HG02938 (cell line): ENCODE measurements at regions not wholly inside any gene's neighbourhood (a gene's known extent, or its start where the extent isn't known, plus 50 kb on each side); places are given as distances from the start of the nearest gene placed in this dataset.
A peak's percentile ranks its signal among the peaks of the same experiment; 100 is the strongest.

ENCODE experiments used
- ATAC-seq: cut with Tn5 transposase; IDR thresholded peaks from one replicate; pipeline ENCODE4 v1.9.1; 2021; ENCODE audit warnings: mild to moderate bottlenecking, moderate library complexity; ENCODE audit not compliant: unreplicated experiment

- ATAC-seq = no peak
These were observed 227.4 kb upstream of the CHST9 start for GRCh38 chr18:27412556-27412955.

GRCh38 chr18:27411911-27412310, 226.8 kb upstream of the CHST9 start:
- no peak for ATAC-seq

DNA sequence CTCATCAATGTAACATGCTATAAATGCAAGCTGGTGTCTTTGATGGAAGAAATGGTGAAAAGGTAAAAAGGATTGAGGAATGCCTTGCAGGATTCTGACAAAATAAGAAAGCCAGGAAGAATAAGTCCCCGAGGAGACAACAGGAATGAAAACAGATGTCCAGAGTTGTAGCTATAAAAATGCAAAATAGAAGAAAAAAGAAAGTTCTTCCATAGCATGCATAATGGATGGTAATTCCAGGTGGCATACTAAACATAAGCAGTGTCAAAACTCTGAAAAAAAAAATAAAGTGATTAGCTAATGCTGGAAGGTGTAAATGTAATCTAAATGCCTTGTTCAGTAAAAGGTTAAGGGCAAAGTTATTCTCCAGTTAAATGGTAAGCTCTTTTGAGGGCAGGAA, 225.9 kb upstream of the CHST9 start:
- no peak for ATAC-seq

- no peak for ATAC-seq
These were observed 219.7 kb upstream of the CHST9 start for GRCh38 chr18:27404855-27405254.

DNA sequence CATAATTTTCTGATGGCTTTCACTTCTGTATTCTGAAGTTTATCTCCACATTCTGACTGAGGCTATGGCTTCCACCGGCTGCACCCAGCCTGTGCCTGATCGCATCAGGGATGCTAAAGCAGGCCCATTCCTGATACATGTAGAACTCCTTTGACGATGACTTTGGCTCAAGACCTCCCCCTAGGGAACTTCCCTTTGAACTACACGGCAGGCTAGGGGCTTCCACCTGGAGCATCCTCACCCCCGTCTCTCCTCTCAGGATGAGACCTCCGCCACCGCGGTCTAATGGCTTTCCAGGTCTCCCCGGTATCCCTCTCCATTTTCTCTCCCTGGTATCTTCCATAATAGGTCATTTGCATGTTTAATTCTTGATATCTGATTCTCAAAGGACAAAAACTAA, 214.9 kb upstream of the CHST9 start:
- ATAC-seq = no peak

DNA sequence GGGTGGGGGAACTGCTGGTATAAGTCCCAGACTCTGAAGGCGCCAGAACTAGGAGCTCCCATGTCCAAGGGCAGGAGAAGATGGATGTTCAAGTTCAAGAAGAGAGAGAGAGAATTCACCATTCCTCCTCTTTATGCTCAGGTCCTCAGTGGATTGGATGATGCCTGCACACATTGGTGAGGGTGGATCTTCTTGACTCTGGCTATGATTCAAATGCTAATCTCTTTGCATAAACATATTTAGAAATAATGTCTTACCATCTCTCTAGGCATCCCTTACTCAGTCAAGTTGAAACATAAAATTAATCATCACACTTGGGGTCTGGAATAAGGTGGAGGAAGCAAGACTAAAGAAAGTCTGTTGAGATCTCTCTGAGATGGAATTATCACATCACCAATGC, 210.6 kb upstream of the CHST9 start:
- ATAC-seq = no peak

GRCh38 chr18:27394687-27395086, 209.6 kb upstream of the CHST9 start:
- ATAC-seq = no peak

DNA sequence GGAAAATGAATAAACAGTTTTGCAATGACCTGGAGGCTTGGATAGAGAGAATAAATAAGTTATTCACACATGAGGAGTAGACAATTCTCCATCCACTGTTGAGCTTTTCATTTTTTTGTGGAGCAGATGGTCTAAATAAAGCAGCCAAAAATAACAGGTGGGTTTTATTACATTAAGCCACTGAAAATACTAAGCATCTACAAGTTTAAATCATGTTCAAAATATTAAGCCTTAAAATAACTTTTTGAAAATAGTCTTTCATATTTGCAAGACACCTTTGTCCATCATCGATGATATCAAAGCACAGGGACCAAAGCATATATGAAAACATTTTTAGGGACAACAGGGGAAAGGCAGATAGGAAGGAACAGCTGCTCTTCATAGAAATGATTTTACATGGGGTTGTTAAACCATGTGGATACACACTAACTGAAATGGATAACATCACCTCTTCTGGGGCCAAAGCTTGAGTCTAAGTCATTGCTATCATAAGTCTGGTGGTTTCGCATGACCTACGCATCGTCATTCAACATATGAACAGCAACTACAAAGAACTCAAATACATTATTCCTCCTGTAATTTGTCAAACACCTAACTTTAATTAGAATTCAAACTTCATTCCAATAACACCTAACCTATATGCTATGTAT, 197.6 kb upstream of the CHST9 start:
- no peak for ATAC-seq

- peak; percentile 70 for ATAC-seq
These were observed 193.5 kb upstream of the CHST9 start for GRCh38 chr18:27378431-27379095.

DNA sequence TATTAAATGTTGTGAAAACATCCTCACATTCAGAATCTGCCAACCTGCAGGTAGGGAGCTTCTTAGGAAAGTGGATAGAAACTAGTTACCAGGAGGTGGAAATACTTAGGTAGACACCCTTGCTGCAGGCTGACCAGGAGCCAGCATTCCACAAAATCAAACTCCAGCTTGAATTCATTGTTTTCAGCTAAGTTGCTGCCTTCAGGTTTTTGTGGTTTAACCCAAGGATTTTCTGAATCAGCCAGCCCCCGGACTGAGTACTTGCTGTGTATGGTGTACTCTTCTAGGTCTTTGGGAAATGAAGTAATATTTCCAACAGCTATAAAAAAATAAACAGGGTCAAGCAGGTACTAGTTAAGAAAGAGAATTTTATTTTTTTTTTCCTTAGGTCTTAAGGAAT, 192.1 kb upstream of the CHST9 start:
- ATAC-seq = no peak

DNA sequence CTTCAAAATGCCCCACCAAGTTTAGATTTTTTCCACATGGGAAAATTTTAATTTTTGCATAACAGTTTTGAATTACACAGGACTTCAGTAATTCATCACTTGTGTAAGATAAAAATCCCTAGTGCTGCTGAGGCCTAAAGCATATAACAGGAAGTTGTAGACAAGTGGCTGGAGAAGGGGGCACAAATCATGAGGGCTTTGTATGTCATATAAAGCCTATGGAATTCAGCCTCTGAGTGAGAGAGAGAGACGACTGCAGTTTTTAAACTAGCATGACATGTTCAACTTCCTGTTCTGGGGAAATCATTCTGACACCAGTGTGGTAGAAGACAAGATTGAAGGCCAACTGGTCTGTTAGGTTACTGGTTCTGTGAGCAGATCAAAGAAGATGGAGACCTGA, 187.3 kb upstream of the CHST9 start:
- no peak for ATAC-seq

GRCh38 chr18:27366665-27367064, 181.6 kb upstream of the CHST9 start:
- no peak for ATAC-seq

GRCh38 chr18:27366151-27366550, 181.0 kb upstream of the CHST9 start:
- ATAC-seq = no peak

GRCh38 chr18:27363872-27364271, 178.8 kb upstream of the CHST9 start:
- no peak for ATAC-seq

DNA sequence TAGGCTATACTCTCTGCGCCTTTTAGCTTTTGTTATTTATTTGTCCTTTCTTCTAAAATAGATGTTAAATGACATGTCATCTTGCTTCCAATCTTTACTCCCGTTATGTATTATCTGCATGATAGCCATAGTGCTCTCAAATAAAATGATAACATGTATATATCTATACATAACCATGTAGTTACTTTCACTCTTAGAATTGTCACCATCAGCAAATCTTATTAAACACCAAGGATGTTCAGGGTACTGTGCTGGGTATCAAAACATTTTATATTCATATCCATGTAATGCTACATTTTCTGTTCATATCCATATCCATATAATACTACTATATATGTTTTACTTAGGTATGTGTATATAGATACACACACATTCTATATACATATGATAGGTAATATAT, 176.4 kb upstream of the CHST9 start:
- no peak for ATAC-seq

GRCh38 chr18:27355308-27355707, 170.2 kb upstream of the CHST9 start:
- no peak for ATAC-seq

GRCh38 chr18:27353273-27353672, 168.2 kb upstream of the CHST9 start:
- no peak for ATAC-seq

GRCh38 chr18:27349284-27349882, 164.3 kb upstream of the CHST9 start:
- no peak for ATAC-seq

DNA sequence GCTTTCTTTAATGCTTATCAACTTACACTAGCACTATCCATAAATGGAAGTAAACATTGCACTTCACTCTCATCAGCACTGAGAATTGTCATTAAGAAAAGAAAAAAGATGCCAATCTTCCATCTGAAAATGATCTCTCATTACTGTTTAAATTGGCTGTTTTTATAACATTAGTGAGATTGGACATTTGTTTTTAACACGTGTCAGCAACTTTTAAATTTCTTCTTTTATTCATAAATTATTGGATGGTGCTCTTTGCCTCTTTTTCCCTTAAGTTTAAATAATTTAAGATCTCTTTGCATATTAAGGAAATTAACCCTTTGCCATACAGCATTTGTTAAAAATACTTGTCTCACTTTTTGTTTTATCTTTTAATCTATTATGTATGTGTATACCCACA, 146.5 kb upstream of the CHST9 start:
- ATAC-seq = no peak

DNA sequence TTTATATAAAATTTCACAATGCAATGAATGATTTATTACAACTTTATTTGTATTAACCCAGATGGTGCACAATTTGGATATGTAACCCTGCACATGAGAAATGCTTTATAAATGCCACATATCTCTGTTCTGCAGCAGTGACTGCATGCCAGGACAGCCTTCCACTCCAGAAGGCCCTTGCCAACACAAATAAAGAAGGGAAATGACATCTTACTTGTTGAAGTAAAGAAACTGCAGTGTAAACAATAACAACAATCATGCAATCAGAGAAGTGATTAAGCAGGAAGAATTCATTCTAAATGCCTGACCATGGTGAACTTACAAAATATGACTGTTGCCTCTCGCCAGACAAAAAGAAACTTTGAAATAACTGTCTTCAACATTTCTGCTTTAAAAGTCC, 129.9 kb upstream of the CHST9 start:
- ATAC-seq = no peak

- no peak for ATAC-seq
These were observed 128.6 kb upstream of the CHST9 start for GRCh38 chr18:27313678-27314077.

DNA sequence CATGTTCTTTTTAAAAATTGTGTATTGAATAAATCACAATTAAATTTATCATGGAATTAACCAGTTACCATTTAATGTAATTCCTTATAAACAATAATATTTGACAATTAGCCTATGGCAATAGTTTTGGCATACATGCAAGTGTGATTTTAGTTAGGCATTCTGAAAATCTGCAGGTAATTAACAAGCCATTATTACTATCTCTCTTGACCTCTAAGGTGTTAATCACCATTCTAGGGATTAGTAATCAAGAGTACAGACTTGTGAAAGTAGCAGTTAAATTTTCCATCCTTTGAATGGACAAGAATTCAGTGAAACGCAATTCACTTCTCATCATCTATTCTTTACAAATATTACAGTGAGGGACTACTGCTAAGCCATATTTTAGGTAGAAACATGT, 127.7 kb upstream of the CHST9 start:
- ATAC-seq = no peak

GRCh38 chr18:27312153-27312552, 127.0 kb upstream of the CHST9 start:
- no peak for ATAC-seq
